ENCODE measurements at regions not wholly inside any gene's neighbourhood (a gene's known extent, or its start where the extent isn't known, plus 50 kb on each side); places are given as distances from the start of the nearest gene placed in this dataset.

- TF ChIP-seq POLR2A (IDR thresholded peaks at IDR 0.05) (no peak), CTCF (IDR thresholded peaks at IDR 0.05) (no peak)
Measured at GRCh38 chr15:58257776-58258325, 119.7 kb downstream of the AQP9 start.
